HCEC 1CT (cell line): ENCODE measurements at regions not wholly inside any gene's neighbourhood (a gene's known extent, or its start where the extent isn't known, plus 50 kb on each side); places are given as distances from the start of the nearest gene placed in this dataset.

ENCODE experiments used
- DNase-seq: peaks from one replicate; pipeline ENCODE4 v3.0.0-alpha.2; 2017

DNA sequence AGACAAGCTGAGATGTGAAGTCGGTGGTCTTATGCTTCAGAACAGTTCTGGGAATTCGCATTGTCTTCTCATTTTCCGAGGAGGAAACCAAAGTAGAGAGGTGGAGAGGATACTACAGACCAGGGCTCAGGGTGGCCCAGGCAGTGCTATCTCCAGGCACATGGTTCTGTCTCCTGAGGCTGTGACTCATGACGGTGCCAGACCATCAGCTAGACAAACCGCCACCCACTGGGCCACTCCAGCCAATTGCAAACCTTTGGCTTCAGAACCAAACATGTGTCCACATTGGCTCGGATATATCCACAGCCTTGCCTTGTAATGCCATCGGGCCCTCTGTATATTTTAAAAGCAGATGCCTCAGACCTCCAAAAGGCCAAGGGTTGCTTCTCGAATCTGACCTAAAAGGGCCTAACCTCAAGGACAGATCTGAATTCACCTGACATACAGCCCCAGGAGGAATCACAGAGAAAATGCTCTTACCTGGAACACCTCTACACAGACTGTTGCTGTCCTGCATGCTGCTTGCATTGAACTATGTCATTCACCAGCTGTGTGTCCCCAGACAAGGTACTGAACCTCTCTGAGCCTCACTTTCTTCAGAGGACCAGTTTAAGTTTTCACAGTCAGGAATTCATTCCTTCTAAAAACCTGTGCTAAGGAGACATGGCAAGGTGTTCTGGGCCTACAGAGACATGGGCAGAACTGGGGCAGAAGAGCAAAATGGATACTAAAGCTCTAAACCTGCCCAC lies 224.9 kb upstream of the JUN start:
- peak; percentile 21 for DNase-seq

DNA sequence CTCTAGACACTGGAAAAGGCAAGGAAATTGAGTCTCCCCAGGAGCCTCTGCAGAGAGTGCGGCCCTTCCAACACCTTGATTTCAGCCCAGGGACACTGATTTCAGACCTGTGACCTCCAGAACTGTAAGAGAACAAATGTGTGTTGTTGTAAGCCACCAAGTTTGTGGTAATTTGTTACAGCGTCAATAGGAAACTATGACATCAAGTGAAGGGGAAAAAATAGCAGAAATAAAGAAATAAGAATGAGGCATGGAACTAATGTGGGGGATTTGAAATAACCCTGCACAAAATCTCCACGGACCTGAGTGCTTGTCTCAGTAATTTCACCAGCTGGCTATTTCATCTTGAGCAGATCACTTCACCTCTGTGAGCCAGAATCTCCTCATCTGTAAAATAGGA lies 227.8 kb upstream of the JUN start:
- DNase-seq: no peak

- no peak for DNase-seq
Measured at GRCh38 chr1:59012378-59012777, 228.5 kb upstream of the JUN start.

DNA sequence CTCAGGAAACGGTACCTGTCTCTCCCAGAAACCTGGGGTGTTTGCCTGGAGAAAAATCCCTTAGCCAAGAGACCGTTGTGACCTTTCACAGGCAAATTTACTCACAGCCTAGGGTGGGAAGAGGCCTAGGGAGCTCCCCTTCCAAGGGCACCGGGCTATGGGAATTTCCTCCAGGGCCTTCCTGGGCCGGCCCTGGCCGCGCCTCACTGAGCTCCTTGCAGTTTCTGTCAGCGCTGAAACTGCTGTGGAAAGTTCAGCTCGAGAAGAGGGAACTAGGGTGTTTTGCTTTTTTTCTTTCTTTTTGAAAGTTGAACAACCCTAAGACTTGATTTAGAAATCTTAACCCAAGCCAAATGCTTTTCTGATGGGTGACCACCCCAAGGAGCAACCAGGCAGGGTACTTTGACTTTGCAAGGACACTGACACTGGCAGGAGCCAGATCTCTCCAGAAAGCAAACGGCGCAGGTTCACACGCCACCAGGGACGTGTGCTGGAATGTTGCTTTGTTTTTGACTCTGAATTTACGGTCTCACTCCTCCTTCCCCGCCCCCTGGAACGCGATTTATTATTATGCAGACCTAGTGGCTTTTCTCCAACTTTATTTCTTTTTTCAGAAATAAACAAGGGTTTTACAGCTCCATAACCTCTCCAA lies 229.6 kb upstream of the JUN start:
- peak; percentile 59 for DNase-seq

- no peak for DNase-seq
Measured at GRCh38 chr1:59013928-59014279, 230.1 kb upstream of the JUN start.

DNA sequence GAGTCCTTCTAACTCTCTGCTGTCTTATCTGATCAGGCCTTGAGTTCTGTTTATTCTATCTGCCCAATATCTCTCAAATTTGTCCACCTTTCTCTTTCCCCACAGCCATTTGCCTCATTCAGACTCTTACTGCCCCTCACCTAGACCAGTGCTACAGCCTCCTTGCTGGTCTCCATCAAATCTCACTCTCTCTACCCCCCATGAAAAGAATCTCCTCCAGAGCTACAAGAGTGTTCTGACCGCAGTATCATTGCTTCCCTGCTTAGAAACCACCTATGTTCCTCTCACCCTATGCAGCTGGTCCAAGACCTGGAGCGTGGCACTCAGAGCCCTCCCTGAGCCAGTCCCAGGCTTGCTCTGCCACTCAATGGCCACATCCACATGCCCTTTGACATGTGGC lies 231.0 kb upstream of the JUN start:
- DNase-seq: no peak

DNA sequence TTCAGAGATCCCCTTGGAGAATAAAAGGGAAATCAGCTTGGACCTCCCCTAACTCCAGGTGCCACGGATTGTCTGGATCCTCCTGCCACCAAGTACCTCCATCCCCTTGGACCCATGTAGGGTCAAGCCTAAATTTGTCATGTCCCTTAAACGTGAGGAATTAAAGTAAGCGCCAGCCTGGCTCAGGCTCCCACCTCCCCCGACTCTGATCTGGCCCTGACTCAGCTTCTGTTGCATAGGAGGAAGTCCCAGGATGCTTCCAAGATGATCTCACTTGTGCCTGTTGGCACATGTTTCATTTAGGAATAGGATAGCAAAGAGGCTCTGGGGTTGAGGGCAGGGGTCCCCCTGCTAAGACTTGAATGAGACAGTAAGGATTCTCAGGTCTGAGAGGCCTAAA lies 231.9 kb upstream of the JUN start:
- peak; percentile 90 for DNase-seq

DNA sequence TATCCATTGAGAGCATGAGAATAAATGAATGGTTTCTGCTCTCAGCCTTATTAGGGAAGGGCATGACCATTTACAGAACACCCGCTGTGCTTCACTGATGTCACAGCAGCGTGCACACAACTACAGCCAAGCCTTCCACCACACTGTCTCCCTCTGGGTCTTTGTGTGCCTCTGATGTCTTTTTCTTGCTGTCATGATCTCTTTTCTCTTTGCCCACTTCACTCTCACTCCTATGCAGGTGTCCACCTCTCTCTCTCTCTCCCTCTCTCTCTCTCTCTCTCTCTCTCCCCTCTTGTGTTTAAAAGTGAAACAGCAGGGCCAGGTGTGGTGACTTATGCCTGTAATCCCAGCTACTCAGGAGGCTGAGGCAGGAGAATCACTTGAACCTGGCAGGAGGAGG lies 232.5 kb upstream of the JUN start:
- DNase-seq: no peak

GRCh38 chr1:59017501-59018231 lies 233.8 kb upstream of the JUN start:
- no peak for DNase-seq

DNA sequence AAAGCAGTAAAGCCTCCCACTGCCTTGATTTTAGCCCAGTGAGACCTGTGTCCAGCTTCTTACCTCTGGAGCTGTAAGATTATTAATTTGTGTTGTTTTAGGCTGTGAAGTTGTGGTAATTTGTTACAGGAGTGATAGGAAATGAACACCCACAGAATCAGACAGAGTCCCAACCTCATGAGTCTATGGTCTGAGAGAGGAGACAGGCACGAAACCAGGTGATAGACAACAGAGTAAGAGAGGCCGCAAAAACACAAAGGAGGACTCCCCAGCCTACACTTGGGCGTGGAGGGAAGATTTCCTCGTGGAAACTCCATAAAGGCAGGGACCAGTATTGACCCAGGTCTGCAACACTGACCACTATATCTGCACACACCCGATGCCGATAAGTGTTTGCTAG lies 234.6 kb upstream of the JUN start:
- DNase-seq: no peak

- DNase-seq: no peak
Measured at GRCh38 chr1:59018860-59019259, 235.0 kb upstream of the JUN start.

- peak; percentile 82 for DNase-seq
Measured at GRCh38 chr1:59020151-59020997, 236.5 kb upstream of the JUN start.

GRCh38 chr1:59022199-59022598 lies 238.4 kb upstream of the JUN start:
- DNase-seq: no peak

DNA sequence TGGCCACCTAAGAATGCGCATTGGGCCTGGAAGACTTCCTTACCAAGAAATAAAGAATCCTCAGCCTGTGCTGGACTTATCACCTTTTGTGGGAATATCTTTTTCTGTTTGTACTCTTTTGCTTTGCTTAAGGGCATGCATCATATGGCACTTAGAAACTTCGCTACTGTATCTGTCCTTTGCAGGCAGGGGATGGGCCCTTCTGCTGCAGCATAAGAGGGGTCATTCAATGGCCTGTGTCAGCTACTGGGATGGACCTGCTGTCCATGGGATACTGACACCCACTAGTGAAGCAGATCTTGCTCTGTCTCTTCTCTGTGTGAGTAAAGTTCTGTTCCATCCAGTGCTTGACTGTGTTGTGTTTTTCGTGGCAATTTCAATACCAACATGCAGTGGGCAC lies 239.0 kb upstream of the JUN start:
- DNase-seq: no peak

DNA sequence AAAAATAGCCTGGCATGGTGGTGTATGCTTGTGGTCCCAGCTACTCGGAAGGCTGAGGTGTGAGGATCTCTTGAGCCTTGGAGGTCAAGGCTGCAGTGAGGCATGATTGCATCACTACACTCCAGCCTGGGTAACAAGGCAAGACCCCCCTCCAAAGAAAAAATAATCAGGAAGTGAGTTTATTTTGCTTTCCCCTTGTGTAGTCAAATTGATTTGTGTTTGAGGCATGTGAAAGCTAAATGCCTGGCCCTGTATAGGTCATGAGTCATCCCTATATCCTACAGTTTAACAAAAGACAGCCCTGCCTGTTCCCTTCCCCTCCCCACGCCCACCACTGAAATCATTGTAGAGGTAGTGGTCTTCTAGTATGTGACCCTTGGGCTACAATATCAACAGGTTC lies 241.4 kb upstream of the JUN start:
- DNase-seq: peak; percentile 72

DNA sequence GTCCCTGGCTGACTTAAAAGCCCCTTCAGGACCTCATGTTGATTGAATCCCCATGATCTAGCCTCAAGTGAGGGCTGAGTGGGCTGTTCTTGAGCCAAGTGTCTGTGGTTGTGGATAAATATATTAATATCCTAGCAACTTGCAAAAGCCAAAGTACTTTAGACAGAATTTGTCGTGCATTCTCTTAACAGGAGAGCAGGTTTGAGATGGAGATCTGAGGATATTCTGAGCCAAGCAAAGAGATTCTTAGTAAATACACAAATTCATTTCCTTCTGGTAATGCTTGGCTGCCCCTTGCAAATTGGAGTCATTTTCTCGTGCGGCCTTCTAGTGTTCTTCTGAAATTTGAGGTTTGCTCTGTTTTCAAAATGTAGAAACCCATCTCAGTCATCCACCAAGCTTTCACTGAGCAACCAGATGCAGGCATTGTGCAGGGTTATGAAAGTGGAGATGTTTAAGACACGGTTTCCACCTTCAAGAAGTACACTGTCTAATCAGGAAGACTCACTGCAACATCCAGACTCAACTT lies 242.1 kb upstream of the JUN start:
- DNase-seq: no peak

GRCh38 chr1:59026472-59026948 lies 242.7 kb upstream of the JUN start:
- peak; percentile 93 for DNase-seq

GRCh38 chr1:59027177-59027576 lies 243.3 kb upstream of the JUN start:
- DNase-seq: peak; percentile 29

GRCh38 chr1:59028048-59028447 lies 244.2 kb upstream of the JUN start:
- no peak for DNase-seq

DNA sequence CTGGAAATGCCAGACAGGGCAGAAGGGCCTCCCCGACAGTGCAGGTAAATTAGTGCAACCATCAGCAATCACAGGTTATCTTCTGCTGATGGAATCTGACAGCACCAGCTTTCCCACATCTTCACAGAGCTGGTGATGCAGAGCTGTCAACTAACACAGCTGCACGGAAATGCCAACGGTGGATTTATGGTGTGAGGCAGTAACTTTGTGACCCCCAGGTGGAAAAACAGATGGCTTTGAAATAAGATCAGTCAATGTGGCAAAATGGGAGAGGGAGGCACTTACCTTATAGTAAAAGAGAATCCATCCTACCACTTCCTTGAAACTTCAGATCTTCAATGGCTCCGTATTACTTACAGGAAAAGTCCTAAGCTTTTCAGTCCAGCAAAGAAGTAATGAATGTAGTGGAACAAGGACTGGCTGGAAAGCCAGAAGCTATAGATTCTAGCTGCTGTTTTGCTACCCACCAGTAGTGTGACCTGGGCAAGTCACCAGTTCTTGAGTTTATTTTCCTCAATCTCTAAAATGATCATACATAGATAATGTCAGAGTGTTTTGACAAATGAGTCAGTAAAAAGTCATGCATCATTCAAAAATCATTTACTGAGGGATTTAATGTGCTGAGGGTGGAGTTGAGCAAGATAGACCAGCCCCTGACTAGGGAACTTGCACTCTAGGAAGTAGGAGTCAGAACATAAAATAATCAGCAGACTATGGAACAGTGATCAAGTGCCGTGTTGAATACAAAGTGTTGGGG lies 245.7 kb upstream of the JUN start:
- DNase-seq: peak; percentile 74

DNA sequence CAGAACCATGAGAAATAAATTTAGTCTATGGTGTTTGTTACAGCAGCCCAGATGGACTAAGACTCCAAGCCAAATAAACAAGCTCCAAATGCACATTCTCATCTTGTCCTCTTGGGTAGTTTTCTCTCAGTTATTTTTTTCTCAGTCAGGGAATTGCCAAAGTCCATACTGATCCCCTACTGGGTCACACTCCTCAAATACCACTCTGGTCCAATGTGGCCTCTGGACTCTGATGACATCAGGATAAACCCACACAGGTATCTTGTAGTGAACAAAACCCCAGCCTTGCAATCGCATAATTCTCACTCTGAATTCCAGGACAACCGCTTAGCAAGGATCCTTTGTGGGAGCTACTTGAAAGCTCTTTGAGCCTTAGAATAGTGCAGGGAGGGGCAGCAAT lies 248.4 kb upstream of the JUN start:
- no peak for DNase-seq

- no peak for DNase-seq
Measured at GRCh38 chr1:59033761-59034160, 249.9 kb upstream of the JUN start.
